ENCODE measurements at regions not wholly inside any gene's neighbourhood (a gene's known extent, or its start where the extent isn't known, plus 50 kb on each side); places are given as distances from the start of the nearest gene placed in this dataset.

- no peaks in the 10 kb centered on the region for H4K20me1 ChIP-seq (ENCODE audit: low read length)
- TF ChIP-seq EZH2phosphoT487 (IDR thresholded peaks at IDR 0.05; ENCODE audit: borderline replicate concordance, low read length) (no peak), EZH2 (IDR thresholded peaks at IDR 0.05; ENCODE audit: low read length, unreplicated experiment) (no peak), CTCF (conservative IDR thresholded peaks at IDR 0.05; ENCODE audit: low read depth, low read length) (no peak)
- CTCF ChIA-PET = interaction anchor here (0.6 kb wide), 1 partner anchor 916 kb away, joined by 5 read pairs; no protein-coding TSS in a partner anchor
- POLR2A ChIA-PET (ENCODE audit: unreplicated experiment) = no interaction called here
- H3K4me3 ChIP-seq (ENCODE audit: low read length) = no peak overlapping the region
- H3K9me2 ChIP-seq (replicated peaks; ENCODE audit: low read length) = no peaks in the 10 kb centered on the region
- DNase-seq = peak; percentile 63
- no peaks in the 10 kb centered on the region for H3K36me3 ChIP-seq (ENCODE audit: low read depth, low read length)
- no peaks in the 10 kb centered on the region for H3K79me2 ChIP-seq (ENCODE audit: low read length)
- H3K9me3 ChIP-seq (ENCODE audit: low read length) = no peaks in the 10 kb centered on the region
- H2AFZ ChIP-seq (ENCODE audit: low read length) = no peak overlapping the region
- no peaks in the 10 kb centered on the region for H3K27me3 ChIP-seq (ENCODE audit: low read length)
- H3K4me1 ChIP-seq (ENCODE audit: insufficient read depth, low read length) = 0 out of 2 replicates have a peak, but pooled peaks cover 4% of the 10 kb centered on the region
- H3K9ac ChIP-seq (ENCODE audit: low read length) = no peak overlapping the region
- H3K27ac ChIP-seq (ENCODE audit: low read length) = no peak overlapping the region
- intact Hi-C loops (cut with micrococcal nuclease) = no loop called here
- peak; percentile 84 for ATAC-seq
- BruUV-seq (replicated peaks) = no TSS peak
- no peaks in the 10 kb centered on the region for H3F3A ChIP-seq (ENCODE audit: low read length, unreplicated experiment)
- H3K4me2 ChIP-seq (ENCODE audit: low read length) = no peak overlapping the region; the same call in 1 of the 2 replicates
Observed at GRCh38 chr10:6912424-6912823, 332.3 kb upstream of the PRKCQ start.

GRCh38 chr10:6912021-6912420, 331.9 kb upstream of the PRKCQ start:
- CTCF ChIA-PET = interaction anchor here (0.6 kb wide), 1 partner anchor 916 kb away, joined by 5 read pairs; no protein-coding TSS in a partner anchor
- TF ChIP-seq EZH2phosphoT487 (IDR thresholded peaks at IDR 0.05; ENCODE audit: borderline replicate concordance, low read length) (no peak), CTCF (conservative IDR thresholded peaks at IDR 0.05; ENCODE audit: low read depth, low read length) (no peak), EZH2 (IDR thresholded peaks at IDR 0.05; ENCODE audit: low read length, unreplicated experiment) (no peak)
- DNase-seq (no peak), ATAC-seq (no peak)
- intact Hi-C loops (cut with micrococcal nuclease) = no loop called here
- BruUV-seq (replicated peaks) = no TSS peak
- no peak overlapping the region for H3K9ac ChIP-seq (ENCODE audit: low read length)
- no peaks in the 10 kb centered on the region for H3K9me2 ChIP-seq (replicated peaks; ENCODE audit: low read length)
- no peak overlapping the region for H3K27ac ChIP-seq (ENCODE audit: low read length)
- POLR2A ChIA-PET (ENCODE audit: unreplicated experiment) = no interaction called here
- 0 out of 2 replicates have a peak, but pooled peaks cover 4% of the 10 kb centered on the region for H3K4me1 ChIP-seq (ENCODE audit: insufficient read depth, low read length)
- no peaks in the 10 kb centered on the region for H3K9me3 ChIP-seq (ENCODE audit: low read length)
- H3K36me3 ChIP-seq (ENCODE audit: low read depth, low read length) = no peaks in the 10 kb centered on the region
- H3K4me3 ChIP-seq (ENCODE audit: low read length) = no peak overlapping the region
- no peaks in the 10 kb centered on the region for H3K79me2 ChIP-seq (ENCODE audit: low read length)
- H2AFZ ChIP-seq (ENCODE audit: low read length) = no peak overlapping the region
- no peaks in the 10 kb centered on the region for H3K27me3 ChIP-seq (ENCODE audit: low read length)
- H4K20me1 ChIP-seq (ENCODE audit: low read length) = no peaks in the 10 kb centered on the region
- H3K4me2 ChIP-seq (ENCODE audit: low read length) = no peak overlapping the region
- no peaks in the 10 kb centered on the region for H3F3A ChIP-seq (ENCODE audit: low read length, unreplicated experiment)

GRCh38 chr10:6909905-6910560, 330.0 kb upstream of the PRKCQ start:
- Histone ChIP-seq H3K4me3 (ENCODE audit: low read length) (no peak overlapping the region), H3K36me3 (ENCODE audit: low read depth, low read length) (no peaks in the 10 kb centered on the region), H3F3A (ENCODE audit: low read length, unreplicated experiment) (no peaks in the 10 kb centered on the region), H3K9me3 (ENCODE audit: low read length) (no peaks in the 10 kb centered on the region), H3K4me2 (ENCODE audit: low read length) (no peak overlapping the region), H3K9ac (ENCODE audit: low read length) (no peak overlapping the region), H2AFZ (ENCODE audit: low read length) (no peak overlapping the region), H3K79me2 (ENCODE audit: low read length) (no peaks in the 10 kb centered on the region), H3K9me2 (replicated peaks; ENCODE audit: low read length) (no peaks in the 10 kb centered on the region), H4K20me1 (ENCODE audit: low read length) (no peaks in the 10 kb centered on the region), H3K27me3 (ENCODE audit: low read length) (no peaks in the 10 kb centered on the region), H3K4me1 (ENCODE audit: insufficient read depth, low read length) (0 out of 2 replicates have a peak, but pooled peaks cover 4% of the 10 kb centered on the region), H3K27ac (ENCODE audit: low read length) (no peak overlapping the region)
- CTCF ChIA-PET = no interaction called here
- POLR2A ChIA-PET (ENCODE audit: unreplicated experiment) = no interaction called here
- TF ChIP-seq EZH2 (IDR thresholded peaks at IDR 0.05; ENCODE audit: low read length, unreplicated experiment) (no peak), CTCF (conservative IDR thresholded peaks at IDR 0.05; ENCODE audit: low read depth, low read length) (no peak), EZH2phosphoT487 (IDR thresholded peaks at IDR 0.05; ENCODE audit: borderline replicate concordance, low read length) (no peak)
- intact Hi-C loops (cut with micrococcal nuclease) = no loop called here
- ATAC-seq (no peak), DNase-seq (no peak)
- no TSS peak for BruUV-seq (replicated peaks)
